ENCODE measurements at regions not wholly inside any gene's neighbourhood (a gene's known extent, or its start where the extent isn't known, plus 50 kb on each side); places are given as distances from the start of the nearest gene placed in this dataset.

DNA sequence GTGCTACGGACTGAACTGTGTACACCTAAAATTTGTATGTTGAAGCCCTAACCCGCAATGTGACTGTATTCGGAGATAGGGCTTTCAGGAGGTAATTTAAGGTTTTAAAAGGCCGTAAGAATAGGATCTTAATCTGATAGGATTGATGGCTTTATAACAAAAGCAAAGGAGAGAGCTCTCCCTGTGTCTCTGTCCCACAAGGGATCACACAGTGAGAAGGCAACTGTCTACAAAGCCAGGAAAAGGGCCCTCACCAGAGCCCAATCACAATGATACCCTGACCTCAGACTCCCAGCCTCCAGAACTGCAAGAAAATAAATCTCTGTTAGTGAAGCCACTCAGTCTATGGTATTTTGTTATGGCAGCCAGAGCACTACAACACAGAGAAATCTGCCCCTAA is 208.7 kb upstream of the ZC3H12C start:
- no peak for TF ChIP-seq POLR2A (IDR thresholded peaks at IDR 0.05)
- TF ChIP-seq, protein P1, sequence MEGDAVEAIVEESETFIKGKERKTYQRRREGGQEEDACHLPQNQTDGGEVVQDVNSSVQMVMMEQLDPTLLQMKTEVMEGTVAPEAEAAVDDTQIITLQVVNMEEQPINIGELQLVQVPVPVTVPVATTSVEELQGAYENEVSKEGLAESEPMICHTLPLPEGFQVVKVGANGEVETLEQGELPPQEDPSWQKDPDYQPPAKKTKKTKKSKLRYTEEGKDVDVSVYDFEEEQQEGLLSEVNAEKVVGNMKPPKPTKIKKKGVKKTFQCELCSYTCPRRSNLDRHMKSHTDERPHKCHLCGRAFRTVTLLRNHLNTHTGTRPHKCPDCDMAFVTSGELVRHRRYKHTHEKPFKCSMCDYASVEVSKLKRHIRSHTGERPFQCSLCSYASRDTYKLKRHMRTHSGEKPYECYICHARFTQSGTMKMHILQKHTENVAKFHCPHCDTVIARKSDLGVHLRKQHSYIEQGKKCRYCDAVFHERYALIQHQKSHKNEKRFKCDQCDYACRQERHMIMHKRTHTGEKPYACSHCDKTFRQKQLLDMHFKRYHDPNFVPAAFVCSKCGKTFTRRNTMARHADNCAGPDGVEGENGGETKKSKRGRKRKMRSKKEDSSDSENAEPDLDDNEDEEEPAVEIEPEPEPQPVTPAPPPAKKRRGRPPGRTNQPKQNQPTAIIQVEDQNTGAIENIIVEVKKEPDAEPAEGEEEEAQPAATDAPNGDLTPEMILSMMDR (IDR thresholded peaks at IDR 0.05): no peak
